Glomerular visceral epithelial cell (primary cell): ENCODE measurements at regions not wholly inside any gene's neighbourhood (a gene's known extent, or its start where the extent isn't known, plus 50 kb on each side); places are given as distances from the start of the nearest gene placed in this dataset.

Experiments
- DNase-seq: peaks from one replicate; pipeline ENCODE4 v3.0.0-alpha.2; 2016; ENCODE audit errors: extremely low spot score

- no peak for DNase-seq
These were observed 489.6 kb downstream of the SLC4A3 start for GRCh38 chr2:220117025-220117424.

DNA sequence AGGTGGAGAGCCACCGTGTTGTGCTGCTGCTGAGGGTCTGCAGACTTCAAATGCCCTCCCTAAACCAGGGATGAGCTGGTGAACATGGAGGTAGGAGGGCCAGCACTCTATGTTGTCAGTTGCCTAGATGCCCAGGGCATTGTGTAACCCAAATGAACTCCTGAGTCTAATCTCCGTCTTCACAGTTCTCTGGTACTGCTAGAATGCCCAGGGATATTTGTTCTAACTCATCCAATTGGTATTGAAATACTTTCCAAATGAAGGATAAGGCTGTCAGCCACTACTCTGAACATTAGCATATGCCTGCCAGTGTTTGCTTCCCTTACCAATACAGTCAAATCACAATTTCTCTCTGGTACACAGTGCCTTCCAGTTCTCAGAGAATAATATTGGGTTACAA is 492.6 kb downstream of the SLC4A3 start:
- DNase-seq: no peak

GRCh38 chr2:220123751-220124150 is 496.3 kb downstream of the SLC4A3 start:
- DNase-seq: no peak

GRCh38 chr2:220125551-220125950 is 498.1 kb downstream of the SLC4A3 start:
- DNase-seq: no peak

DNA sequence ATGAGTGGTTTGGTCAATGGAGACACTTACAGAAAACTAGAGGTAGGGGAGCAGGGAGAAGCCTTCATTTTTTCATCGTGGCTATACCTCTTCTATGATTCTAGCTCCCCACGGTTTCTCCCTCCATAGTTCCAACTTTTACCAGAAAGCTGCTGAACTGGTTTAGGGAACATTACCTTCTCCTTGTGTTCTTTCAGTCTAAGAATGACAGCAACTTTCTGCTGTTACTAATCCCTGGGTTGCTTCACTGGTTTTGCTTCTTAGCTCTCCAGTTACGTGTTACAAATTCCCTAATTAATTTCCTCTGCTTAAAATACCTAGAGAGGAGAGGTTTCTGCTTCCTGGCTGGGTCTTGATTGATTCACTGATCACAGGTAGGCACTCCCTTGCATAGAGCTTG is 499.9 kb downstream of the SLC4A3 start:
- DNase-seq: no peak

GRCh38 chr2:220127876-220128275 is 500.4 kb downstream of the SLC4A3 start:
- DNase-seq: no peak

DNA sequence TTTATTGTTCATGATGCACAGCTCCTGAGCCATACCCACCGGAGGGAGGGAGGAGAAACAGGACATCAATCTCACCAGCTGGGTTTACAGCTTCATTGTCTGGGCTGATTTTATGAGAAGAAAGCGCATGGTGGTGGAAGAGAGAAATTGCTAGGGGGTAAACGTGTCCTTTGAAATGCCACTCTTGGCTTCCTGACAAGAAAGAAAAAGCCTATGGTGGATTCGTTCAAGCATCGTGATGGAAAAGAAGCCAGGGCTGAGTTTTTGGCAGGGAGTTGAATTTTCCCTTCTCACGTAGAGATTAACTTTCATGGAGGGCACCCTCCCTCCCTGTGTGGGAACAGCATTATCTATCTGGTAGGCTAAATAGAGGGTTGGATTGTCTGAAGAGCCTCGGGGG is 502.0 kb downstream of the SLC4A3 start:
- DNase-seq: no peak

DNA sequence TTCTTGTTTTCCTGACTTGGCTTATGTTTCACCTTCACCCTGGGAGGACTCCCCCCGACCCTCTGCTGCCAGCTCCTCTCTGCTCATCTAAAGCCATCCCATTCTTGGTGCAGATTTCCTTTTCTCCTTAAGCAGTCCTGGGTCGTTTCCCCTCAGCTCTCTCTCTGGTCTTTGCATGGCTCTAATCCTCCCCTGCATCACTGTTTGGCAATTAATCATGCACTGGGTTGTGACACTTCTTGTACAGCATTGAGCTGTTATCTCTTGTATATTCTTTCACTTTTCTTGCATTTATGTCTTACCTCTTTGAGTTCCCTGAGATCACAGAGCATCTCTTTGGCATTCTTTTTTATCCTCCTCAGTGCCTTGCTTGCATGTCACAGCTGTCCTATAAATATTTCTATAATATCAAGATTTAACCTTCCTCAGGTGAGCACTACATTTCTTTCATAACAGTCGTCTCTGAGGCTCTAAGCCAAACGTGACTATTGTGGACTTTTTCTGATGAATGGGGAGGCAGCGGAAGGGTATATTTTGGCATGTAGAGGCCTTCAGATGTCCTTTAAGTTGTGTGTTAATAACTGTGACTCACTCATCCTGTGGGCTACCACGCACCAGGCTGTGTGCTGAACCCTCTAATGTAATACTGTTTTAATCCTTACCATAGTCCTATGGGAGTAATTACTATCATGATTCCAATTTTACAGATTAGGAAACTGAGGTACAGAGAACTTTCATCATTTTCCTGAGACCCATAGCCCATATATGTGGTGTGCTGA is 507.5 kb downstream of the SLC4A3 start:
- DNase-seq: peak; percentile 9

DNA sequence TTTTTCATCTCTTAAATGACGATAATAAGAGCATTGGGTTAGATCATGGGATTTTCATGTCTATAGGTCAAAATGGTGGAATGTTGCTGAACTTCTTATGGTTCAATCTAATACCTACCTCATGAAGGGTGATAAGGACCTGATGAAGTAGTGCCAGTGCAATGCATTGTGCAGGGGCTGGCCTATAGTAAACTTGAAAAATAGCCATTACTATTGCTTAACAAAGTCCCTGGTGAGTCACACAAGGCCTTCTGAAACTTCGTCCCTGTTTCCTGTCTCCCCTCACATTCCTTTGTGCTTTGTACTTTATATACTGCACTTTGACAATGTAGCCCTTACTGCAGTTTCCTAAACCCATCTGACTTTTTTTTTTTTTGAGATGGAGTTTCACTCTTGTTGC is 515.9 kb downstream of the SLC4A3 start:
- DNase-seq: peak; percentile 55

DNA sequence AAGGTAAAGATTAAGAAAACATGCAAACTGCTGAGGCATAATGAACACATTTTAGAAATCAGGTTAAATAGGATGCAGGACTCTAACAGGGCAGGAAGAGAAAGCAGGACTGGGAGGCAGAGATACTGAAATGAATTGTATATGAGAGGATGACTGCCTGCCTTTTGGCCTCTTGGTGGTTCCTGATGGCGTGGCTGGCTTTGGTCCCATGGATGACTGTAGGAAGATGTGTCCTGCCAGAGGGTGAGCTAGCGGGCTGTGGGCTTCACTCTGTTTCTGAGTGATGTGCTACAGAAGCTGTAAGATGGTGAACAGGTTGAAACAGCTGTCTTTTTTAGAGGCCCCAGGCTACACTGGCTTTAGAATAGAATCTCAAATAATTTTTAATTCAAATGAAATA is 517.0 kb downstream of the SLC4A3 start:
- DNase-seq: no peak

DNA sequence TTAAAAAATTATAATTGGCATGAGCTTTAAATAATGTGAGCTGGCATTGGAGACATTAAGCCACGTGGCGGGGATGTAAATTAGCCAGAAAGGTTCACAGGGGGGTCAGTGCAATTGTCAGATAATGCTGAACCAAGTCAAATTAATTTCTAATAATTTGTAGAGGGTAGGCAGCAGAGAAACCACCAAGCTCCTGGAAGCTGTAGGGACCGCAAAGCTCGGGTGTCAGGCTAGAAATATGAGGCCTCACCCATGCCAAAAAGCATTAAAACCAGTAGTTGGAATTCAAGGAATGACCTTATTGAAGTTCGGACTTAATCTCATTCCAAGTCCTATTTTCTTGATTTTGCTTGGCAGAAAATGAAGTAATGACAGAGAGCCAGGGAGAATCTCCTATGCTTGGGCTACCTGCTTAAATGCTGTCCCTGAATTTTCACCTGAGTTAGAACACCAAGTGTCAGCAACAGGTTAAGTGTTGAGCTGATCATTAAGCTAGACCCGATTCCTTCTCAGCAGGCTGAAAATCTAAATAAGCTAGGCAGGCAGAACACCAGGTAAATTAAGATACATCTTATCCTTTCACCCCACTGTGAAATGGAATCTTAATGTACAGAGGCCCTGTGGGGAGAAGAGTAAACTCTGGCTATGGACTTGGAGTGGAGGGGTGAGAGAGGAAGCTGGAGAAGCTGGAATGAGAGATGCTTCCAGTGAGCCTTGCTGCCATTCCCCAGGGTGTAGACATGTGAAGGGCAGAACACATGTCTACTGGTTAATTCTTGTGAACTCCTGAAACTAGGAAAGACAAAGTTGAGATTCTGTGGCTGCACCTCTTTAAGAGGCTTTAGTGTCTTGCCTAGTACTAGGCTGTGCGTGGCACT is 520.0 kb downstream of the SLC4A3 start:
- no peak for DNase-seq

GRCh38 chr2:220148471-220149248 is 521.2 kb downstream of the SLC4A3 start:
- no peak for DNase-seq

DNA sequence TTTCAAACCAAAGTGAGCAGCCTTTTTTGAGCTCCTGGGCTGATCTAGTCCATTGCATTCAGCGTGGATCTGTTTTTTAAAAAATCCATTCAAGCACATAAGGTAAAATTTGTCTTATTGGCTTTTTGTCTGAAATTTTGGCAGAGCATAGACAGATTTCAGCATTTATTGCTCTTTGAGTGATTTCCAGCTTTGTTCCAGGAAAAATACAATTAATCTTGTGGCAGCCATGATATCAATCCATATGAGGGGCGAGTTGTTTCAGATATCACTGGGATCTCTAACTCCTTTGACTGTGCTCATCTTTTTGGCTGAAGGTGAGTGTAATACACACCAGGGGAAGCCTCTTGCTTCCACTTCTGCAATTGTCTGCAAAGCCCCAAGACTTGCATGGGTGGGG is 523.9 kb downstream of the SLC4A3 start:
- no peak for DNase-seq

- DNase-seq: no peak
These were observed 525.0 kb downstream of the SLC4A3 start for GRCh38 chr2:220152281-220152935.

DNA sequence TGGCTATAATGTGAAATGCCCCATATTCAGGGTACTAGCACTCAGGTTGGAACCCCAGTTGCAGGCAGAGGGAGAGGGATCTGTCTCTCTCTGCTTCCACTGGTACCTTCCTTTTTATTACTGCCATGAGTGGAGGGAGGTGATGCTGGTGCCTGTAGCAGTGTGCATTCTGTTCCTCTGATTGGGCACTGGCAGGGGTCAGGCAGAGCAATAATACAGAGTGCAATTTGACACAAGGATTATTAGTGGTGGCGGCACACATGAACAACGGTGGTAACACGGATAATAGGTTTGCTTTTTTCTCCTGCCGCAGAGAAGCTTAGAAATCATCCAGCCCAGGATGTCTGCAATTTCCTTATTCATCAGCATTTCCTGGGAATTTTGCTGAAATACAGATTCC is 525.7 kb downstream of the SLC4A3 start:
- no peak for DNase-seq

GRCh38 chr2:220154304-220154703 is 526.9 kb downstream of the SLC4A3 start:
- no peak for DNase-seq

DNA sequence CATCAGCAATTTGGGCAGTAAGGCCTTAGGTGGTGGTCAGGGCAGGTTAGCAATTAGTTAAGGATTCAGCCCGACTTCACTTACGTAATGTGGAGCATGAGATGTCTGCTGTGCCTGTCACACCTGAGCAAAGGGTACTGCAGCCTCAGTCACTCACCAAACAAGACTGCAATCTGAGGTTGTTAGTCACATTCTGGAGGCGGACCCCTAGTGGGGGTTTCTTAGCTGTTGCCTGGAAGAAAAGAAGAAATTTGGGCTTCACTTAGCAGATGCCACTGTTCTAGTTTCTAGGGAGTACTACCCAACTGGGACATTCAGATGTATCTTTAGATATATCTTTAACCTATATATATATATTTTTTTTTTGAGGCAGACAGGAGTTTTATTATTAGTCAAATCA is 529.9 kb downstream of the SLC4A3 start:
- DNase-seq: no peak

DNA sequence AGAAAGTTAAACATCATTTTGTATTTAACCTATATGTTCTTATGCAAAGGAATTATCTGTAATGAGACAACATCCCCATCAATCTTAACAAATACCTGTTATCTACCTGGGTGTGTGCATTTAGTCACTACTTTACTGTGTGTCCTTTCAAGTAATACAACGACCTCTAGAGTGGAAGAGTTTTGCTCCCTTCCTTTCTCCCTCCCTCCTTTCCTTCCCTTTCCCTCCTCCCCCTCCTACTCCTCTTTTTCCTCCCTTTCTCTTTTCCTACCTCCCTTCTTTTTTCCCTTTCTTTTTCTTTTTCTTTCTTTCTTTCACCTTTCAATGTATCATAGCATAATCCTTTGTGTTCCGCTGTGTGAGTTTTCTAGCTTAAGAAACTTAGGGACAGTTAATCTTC is 532.3 kb downstream of the SLC4A3 start:
- DNase-seq: no peak

- DNase-seq: peak; percentile 12
These were observed 534.9 kb downstream of the SLC4A3 start for GRCh38 chr2:220162320-220162719.

GRCh38 chr2:220163486-220163885 is 536.1 kb downstream of the SLC4A3 start:
- peak; percentile 37 for DNase-seq

GRCh38 chr2:220165401-220165800 is 538.0 kb downstream of the SLC4A3 start:
- DNase-seq: no peak

GRCh38 chr2:220166616-220167015 is 539.2 kb downstream of the SLC4A3 start:
- DNase-seq: no peak
